HCT116 (cell line): ENCODE measurements at regions not wholly inside any gene's neighbourhood (a gene's known extent, or its start where the extent isn't known, plus 50 kb on each side); places are given as distances from the start of the nearest gene placed in this dataset.

Experiments used
- ATAC-seq: fragments of 200-7000 bp; cut with Tn5 transposase; 2 replicates; pipeline ENCODE4 v1.9.1; 2020; ENCODE audit warnings: mild to moderate bottlenecking, moderate library complexity
- BruUV-seq: library from RNA; stranded (reverse); fragments of 400-500 nt; replicated peaks from 2 replicates; lab custom pipeline; 2021; lab: Mats Ljungman, UMichigan
- CTCF ChIA-PET: fragments of 300-600 bp; sonication (Branson Sonifier 250); formaldehyde crosslinking; loops from one replicate; lab custom pipeline; 2021; ENCODE audit warnings: antibody characterized with exemption; lab: Charles Lee
- POLR2A ChIA-PET: fragments of 300-600, 350-600 bp; sonication (Branson Sonifier 250); formaldehyde crosslinking; loops from one replicate; lab custom pipeline; 2021; ENCODE audit warnings: antibody characterized with exemption; lab: Charles Lee
- RAD21 ChIA-PET, 2 experiments: fragments of 300-600 bp; sonication (Branson Sonifier 250); formaldehyde crosslinking; loops; one replicate each; lab custom pipeline; 2023; ENCODE audit warnings: low total read pairs in 2 of 2; ENCODE audit not compliant: uncharacterized antibody in 2 of 2, unreplicated experiment in 2 of 2, low non-redundant PET in 1 of 2; lab: Charles Lee
- DNase-seq: peaks from one replicate; pipeline ENCODE4 v3.0.0-alpha.2; 2010; ENCODE audit warnings: low read depth, low spot score
- H2AFZ ChIP-seq: fragments of 200-600 bp; shearing (Covaris generic), sonication (generic); 2 replicates; pipeline ENCODE4 v1.6.1; 2017; ENCODE audit warnings: low read depth, mixed run types, mixed read lengths, antibody characterized with exemption, low read length; ENCODE audit not compliant: poor library complexity, severe bottlenecking
- H3K27ac ChIP-seq: 2 replicates; pipeline ENCODE4 v1.5.1; 2012; ENCODE audit warnings: low read depth, low read length
- H3K27me3 ChIP-seq: fragments of 200-600 bp; sonication (generic); 2 replicates; pipeline ENCODE4 v1.6.1; 2016; ENCODE audit warnings: mixed run types, low read length, mixed read lengths; ENCODE audit not compliant: insufficient read depth
- H3K36me3 ChIP-seq, 2 experiments: fragments of 200-500 bp in 1 of 2; fragments of 200-600 bp in 1 of 2; sonication (Bioruptor generic) in 1 of 2; sonication (generic) in 1 of 2; 2 replicates each; pipeline versions ENCODE4 v1.5.1 to v1.6.1; 2014 to 2016; ENCODE audit warnings: low read length in 2 of 2, inconsistent platforms in 1 of 2, mixed read lengths in 1 of 2, mixed run types in 1 of 2; ENCODE audit not compliant: insufficient read depth in 2 of 2, control insufficient read depth in 1 of 2
- H3K4me1 ChIP-seq, 2 experiments: fragments of 200-600 bp in 1 of 2; sonication (generic) in 1 of 2; 2 replicates each; pipeline versions ENCODE4 v1.5.1 to v1.6.1; 2012 to 2017; ENCODE audit warnings: low read length in 2 of 2, inconsistent platforms in 1 of 2, mild to moderate bottlenecking in 1 of 2, mixed read lengths in 1 of 2, mixed run types in 1 of 2, moderate library complexity in 1 of 2; ENCODE audit not compliant: insufficient read depth in 2 of 2, control insufficient read depth in 1 of 2
- H3K4me2 ChIP-seq: fragments of 200-600 bp; sonication (generic); 2 replicates; pipeline ENCODE4 v1.6.1; 2017; ENCODE audit warnings: mixed run types, low read length, mixed read lengths
- H3K4me3 ChIP-seq, 2 experiments: fragments of 200-600 bp in 1 of 2; sonication (generic) in 1 of 2; replicated peaks in 1 of 2; 2 replicates each; pipeline ENCODE4 v1.5.1; 2011 to 2016; ENCODE audit warnings: low read length in 2 of 2, control low read depth in 1 of 2, low read depth in 1 of 2, mild to moderate bottlenecking in 1 of 2, mixed read lengths in 1 of 2, mixed run types in 1 of 2
- H3K79me2 ChIP-seq: fragments of 200-600 bp; sonication (generic); 2 replicates; pipeline ENCODE4 v1.6.1; 2017; ENCODE audit warnings: mild to moderate bottlenecking, mixed run types, low read length, moderate library complexity, mixed read lengths; ENCODE audit not compliant: insufficient read depth
- H3K9ac ChIP-seq: fragments of 200-600 bp; sonication (generic); 2 replicates; pipeline ENCODE4 v1.6.1; 2016; ENCODE audit warnings: low read length, mixed read lengths
- H3K9me2 ChIP-seq: fragments of 200-600 bp; sonication (generic), shearing (Covaris generic); 2 replicates; pipeline ENCODE4 v1.6.1; 2017; ENCODE audit warnings: mixed run types, mild to moderate bottlenecking, moderate library complexity; ENCODE audit not compliant: insufficient read depth
- H3K9me3 ChIP-seq, 2 experiments: fragments of 200-500 bp in 1 of 2; fragments of 200-600 bp in 1 of 2; sonication (Bioruptor generic) in 1 of 2; sonication (generic) in 1 of 2; 2 replicates each; pipeline ENCODE4 v1.6.1; 2014 to 2017; ENCODE audit warnings: low read length in 2 of 2, mixed read lengths in 2 of 2, inconsistent platforms in 1 of 2, low read depth in 1 of 2, mild to moderate bottlenecking in 1 of 2, mixed run types in 1 of 2, moderate library complexity in 1 of 2; ENCODE audit not compliant: control insufficient read depth in 1 of 2, insufficient read depth in 1 of 2
- H4K20me1 ChIP-seq: fragments of 200-600 bp; sonication (generic), shearing (Covaris generic); 2 replicates; pipeline ENCODE4 v1.6.1; 2017; ENCODE audit warnings: mixed run types, mild to moderate bottlenecking, moderate library complexity; ENCODE audit not compliant: insufficient read depth
- CEBPB ChIP-seq: IDR thresholded peaks from 2 replicates; pipeline ENCODE4 v1.6.1; 2012; ENCODE audit warnings: low read depth
- CTCF ChIP-seq, 3 experiments: fragments of 200-600 bp in 1 of 3; sonication (generic) in 1 of 3; IDR thresholded peaks in 2 of 3; conservative IDR thresholded peaks in 1 of 3; 2 replicates each; pipeline ENCODE4 v1.5.1; 2012 to 2017; ENCODE audit warnings: low read depth in 2 of 3, low read length in 2 of 3, antibody characterized with exemption in 1 of 3, borderline replicate concordance in 1 of 3, control low read depth in 1 of 3, mild to moderate bottlenecking in 1 of 3, mixed read lengths in 1 of 3, mixed run types in 1 of 3, moderate library complexity in 1 of 3; ENCODE audit not compliant: insufficient read depth in 1 of 3
- FOSL1 ChIP-seq: IDR thresholded peaks from 2 replicates; pipeline ENCODE4 v1.6.1; 2012; ENCODE audit warnings: low read depth
- JUND ChIP-seq: IDR thresholded peaks from 2 replicates; pipeline ENCODE4 v1.6.1; 2012
- POLR2A ChIP-seq: IDR thresholded peaks from 2 replicates; pipeline ENCODE4 v1.7.0; 2011; ENCODE audit warnings: borderline replicate concordance; ENCODE audit not compliant: insufficient read depth, insufficient read length; ENCODE audit errors: extremely low read depth
- SP1 ChIP-seq: IDR thresholded peaks from 2 replicates; pipeline ENCODE4 v1.6.1; 2012; ENCODE audit warnings: low read depth
- SRF ChIP-seq: IDR thresholded peaks from 2 replicates; pipeline ENCODE4 v1.6.1; 2012; ENCODE audit warnings: low read depth
- TCF7L2 ChIP-seq: IDR thresholded peaks from 2 replicates; pipeline ENCODE4 v1.7.0; 2011; ENCODE audit warnings: borderline replicate concordance, inconsistent platforms; ENCODE audit not compliant: insufficient read depth, insufficient read length; ENCODE audit errors: extremely low read depth
- YY1 ChIP-seq: IDR thresholded peaks from 2 replicates; pipeline ENCODE4 v1.6.1; 2011; ENCODE audit warnings: low read length, low read depth, moderate library complexity, mild to moderate bottlenecking; ENCODE audit not compliant: insufficient replicate concordance; ENCODE audit errors: extremely low read depth
- ZBTB33 ChIP-seq: IDR thresholded peaks from 2 replicates; pipeline ENCODE4 v1.6.1; 2011; ENCODE audit warnings: mild to moderate bottlenecking, low read length, moderate library complexity; ENCODE audit not compliant: insufficient replicate concordance; ENCODE audit errors: extremely low read depth
- ZFX ChIP-seq: fragments of 450-650 bp; IDR thresholded peaks from 2 replicates; pipeline ENCODE4 v1.6.1; 2017
- ZNF274 ChIP-seq: fragments of 200-500 bp; sonication (Bioruptor generic); IDR thresholded peaks from 2 replicates; pipeline ENCODE4 v1.6.1; 2014; ENCODE audit warnings: mild to moderate bottlenecking, low read depth, low read length, inconsistent platforms
- intact Hi-C: fragments of 100-400 bp; cut with micrococcal nuclease; formaldehyde crosslinking; loops from 2 replicates; pipeline ENCODE4 v1.10.0; 2022
- TF ChIP-seq, protein P1 (sequence below): IDR thresholded peaks from 2 replicates; pipeline ENCODE4 v1.6.1; 2012

DNA sequence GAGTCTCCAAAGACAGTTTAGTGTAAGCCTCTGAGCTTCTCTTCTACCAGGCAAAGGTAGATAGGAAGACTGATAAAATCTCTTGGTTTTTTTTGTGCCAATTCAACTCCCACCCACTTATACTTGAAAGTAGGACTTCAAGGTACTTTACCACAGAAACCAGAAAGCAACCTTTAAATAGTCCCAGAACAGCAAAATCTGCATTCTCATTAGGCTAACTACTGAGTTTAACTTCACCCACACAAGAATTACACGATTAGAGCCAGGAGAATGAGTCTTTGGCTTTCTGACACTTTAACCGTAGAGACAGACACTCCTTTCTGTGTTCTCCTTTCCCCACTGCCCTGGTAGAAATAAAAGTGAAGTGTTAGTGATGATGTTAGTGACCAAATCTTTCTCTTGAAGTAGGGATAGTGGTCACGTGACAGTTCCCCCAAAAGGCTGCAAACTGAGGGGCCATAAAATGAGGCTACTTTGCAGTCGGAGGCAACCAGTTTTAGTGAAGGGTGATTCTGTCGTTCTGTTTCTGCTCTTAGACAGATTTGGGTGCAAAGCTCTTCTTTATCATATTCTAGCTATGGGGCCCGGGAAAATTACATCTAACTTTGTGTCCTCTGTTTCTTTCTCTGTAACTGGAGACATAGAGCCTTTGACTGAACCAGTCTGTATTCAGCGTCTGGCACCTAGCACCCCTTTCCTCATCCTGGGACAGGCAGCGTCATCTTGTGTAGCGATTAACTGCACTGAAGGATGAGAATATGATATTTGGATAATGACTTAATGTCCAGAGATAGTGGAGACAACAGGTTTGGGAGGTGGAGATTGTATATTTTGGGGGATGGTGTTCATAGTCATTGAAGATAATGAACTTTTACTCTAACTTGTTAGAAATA, 206.4 kb upstream of the CITED2 start:
- H4K20me1 ChIP-seq, result no peaks in the 10 kb centered on the region
- no peak for DNase-seq
- H3K9me2 ChIP-seq, result no peaks in the 10 kb centered on the region
- no peak overlapping the region for H3K27ac ChIP-seq
- no peaks in the 10 kb centered on the region for H3K27me3 ChIP-seq
- ChIA-PET CTCF (no interaction called here), POLR2A (no interaction called here), RAD21 (no interaction called here)
- BruUV-seq, result no TSS peak
- ATAC-seq, result no peak
- peaks cover 13 to 33% of the 10 kb centered on the region in 2 experiments for H3K4me1 ChIP-seq
- H3K9ac ChIP-seq, result no peak overlapping the region
- H3K9me3 ChIP-seq, result no peaks in the 10 kb centered on the region
- no peaks in the 10 kb centered on the region for H3K36me3 ChIP-seq
- no peak overlapping the region for H3K4me2 ChIP-seq
- intact Hi-C loops, result loop anchor here (10.0 kb wide), 1 partner anchor 206 kb away; the partner anchor contains the start of gene CITED2
- H3K4me3 ChIP-seq, result no peak overlapping the region
- no peaks in the 10 kb centered on the region for H3K79me2 ChIP-seq
- no peak for TF ChIP-seq YY1
- no peak overlapping the region for H2AFZ ChIP-seq

GRCh38 chr6:139577763-139578604, 203.5 kb upstream of the CITED2 start:
- H3K4me1 ChIP-seq, result peaks cover 6 to 26% of the 10 kb centered on the region in 2 experiments
- DNase-seq, result no peak
- no peaks in the 10 kb centered on the region for H3K9me2 ChIP-seq
- intact Hi-C loops, result no loop called here
- POLR2A ChIA-PET, result interaction anchor here (1.1 kb wide), 1 partner anchor 10 kb away, joined by 4 read pairs; no protein-coding TSS in a partner anchor
- H3K27ac ChIP-seq, result no peak overlapping the region
- BruUV-seq, result no TSS peak
- peak overlapping the region; percentile 56 for H2AFZ ChIP-seq
- H3K79me2 ChIP-seq, result no peaks in the 10 kb centered on the region
- no peak overlapping the region for H3K4me2 ChIP-seq
- no peak overlapping the region for H3K4me3 ChIP-seq
- no peaks in the 10 kb centered on the region for H4K20me1 ChIP-seq
- CTCF ChIA-PET, result no interaction called here
- no peaks in the 10 kb centered on the region for H3K36me3 ChIP-seq
- no peak overlapping the region for H3K9ac ChIP-seq
- no peak for ATAC-seq
- RAD21 ChIA-PET, result no interaction called here
- H3K9me3 ChIP-seq, result no peaks in the 10 kb centered on the region
- H3K27me3 ChIP-seq, result no peaks in the 10 kb centered on the region
- TF ChIP-seq JUND, result no peak
- no peak for TF ChIP-seq CEBPB
- TF ChIP-seq SRF, result no peak
- TF ChIP-seq FOSL1, result no peak
- no peak for TF ChIP-seq ZFX
- TF ChIP-seq ZBTB33, result no peak
- TF ChIP-seq POLR2A, result no peak
- TF ChIP-seq, protein P1, sequence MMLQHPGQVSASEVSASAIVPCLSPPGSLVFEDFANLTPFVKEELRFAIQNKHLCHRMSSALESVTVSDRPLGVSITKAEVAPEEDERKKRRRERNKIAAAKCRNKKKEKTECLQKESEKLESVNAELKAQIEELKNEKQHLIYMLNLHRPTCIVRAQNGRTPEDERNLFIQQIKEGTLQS, result no peak
- no peak for TF ChIP-seq YY1
- TF ChIP-seq TCF7L2, result no peak
- TF ChIP-seq SP1, result no peak
- TF ChIP-seq ZNF274, result no peak
- no peak for TF ChIP-seq CTCF (IDR thresholded peaks at IDR 0.05 in 2 of 3, conservative IDR thresholded peaks at IDR 0.05 in 1 of 3; ENCODE audit: borderline replicate concordance in 1 of 3, insufficient read depth in 1 of 3, low read depth in 2 of 3, low read length in 2 of 3)
